ENCODE measurements at regions not wholly inside any gene's neighbourhood (a gene's known extent, or its start where the extent isn't known, plus 50 kb on each side); places are given as distances from the start of the nearest gene placed in this dataset.

- TF ChIP-seq, protein P1, sequence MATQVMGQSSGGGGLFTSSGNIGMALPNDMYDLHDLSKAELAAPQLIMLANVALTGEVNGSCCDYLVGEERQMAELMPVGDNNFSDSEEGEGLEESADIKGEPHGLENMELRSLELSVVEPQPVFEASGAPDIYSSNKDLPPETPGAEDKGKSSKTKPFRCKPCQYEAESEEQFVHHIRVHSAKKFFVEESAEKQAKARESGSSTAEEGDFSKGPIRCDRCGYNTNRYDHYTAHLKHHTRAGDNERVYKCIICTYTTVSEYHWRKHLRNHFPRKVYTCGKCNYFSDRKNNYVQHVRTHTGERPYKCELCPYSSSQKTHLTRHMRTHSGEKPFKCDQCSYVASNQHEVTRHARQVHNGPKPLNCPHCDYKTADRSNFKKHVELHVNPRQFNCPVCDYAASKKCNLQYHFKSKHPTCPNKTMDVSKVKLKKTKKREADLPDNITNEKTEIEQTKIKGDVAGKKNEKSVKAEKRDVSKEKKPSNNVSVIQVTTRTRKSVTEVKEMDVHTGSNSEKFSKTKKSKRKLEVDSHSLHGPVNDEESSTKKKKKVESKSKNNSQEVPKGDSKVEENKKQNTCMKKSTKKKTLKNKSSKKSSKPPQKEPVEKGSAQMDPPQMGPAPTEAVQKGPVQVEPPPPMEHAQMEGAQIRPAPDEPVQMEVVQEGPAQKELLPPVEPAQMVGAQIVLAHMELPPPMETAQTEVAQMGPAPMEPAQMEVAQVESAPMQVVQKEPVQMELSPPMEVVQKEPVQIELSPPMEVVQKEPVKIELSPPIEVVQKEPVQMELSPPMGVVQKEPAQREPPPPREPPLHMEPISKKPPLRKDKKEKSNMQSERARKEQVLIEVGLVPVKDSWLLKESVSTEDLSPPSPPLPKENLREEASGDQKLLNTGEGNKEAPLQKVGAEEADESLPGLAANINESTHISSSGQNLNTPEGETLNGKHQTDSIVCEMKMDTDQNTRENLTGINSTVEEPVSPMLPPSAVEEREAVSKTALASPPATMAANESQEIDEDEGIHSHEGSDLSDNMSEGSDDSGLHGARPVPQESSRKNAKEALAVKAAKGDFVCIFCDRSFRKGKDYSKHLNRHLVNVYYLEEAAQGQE (IDR thresholded peaks at IDR 0.05; ENCODE audit: insufficient read depth in 1 of 2, low read depth in 2 of 2, low read length in 2 of 2): no peak
- no peak for TF ChIP-seq SIN3A (IDR thresholded peaks at IDR 0.05; ENCODE audit: borderline replicate concordance, insufficient read depth, low read length)
Measured at GRCh38 chr6:27558028-27558724, 85.3 kb upstream of the ZNF184 start.

- TF ChIP-seq TAF1 (IDR thresholded peaks at IDR 0.05; ENCODE audit: borderline replicate concordance, insufficient read depth, low read length) (no peak), POLR2AphosphoS5 (IDR thresholded peaks at IDR 0.05; ENCODE audit: low read depth, low read length) (no peak), SIN3A (IDR thresholded peaks at IDR 0.05; ENCODE audit: borderline replicate concordance, insufficient read depth, low read length) (no peak), FOXP2 (optimal IDR thresholded peaks at IDR 0.05; ENCODE audit: borderline replicate concordance, extremely low read depth, extremely low read length, insufficient read depth) (no peak)
- TF ChIP-seq, protein P1 (IDR thresholded peaks at IDR 0.05; ENCODE audit: insufficient read depth in 1 of 2, low read depth in 2 of 2, low read length in 2 of 2): no peak
Measured at GRCh38 chr6:27556406-27556805, 83.5 kb upstream of the ZNF184 start.

DNA sequence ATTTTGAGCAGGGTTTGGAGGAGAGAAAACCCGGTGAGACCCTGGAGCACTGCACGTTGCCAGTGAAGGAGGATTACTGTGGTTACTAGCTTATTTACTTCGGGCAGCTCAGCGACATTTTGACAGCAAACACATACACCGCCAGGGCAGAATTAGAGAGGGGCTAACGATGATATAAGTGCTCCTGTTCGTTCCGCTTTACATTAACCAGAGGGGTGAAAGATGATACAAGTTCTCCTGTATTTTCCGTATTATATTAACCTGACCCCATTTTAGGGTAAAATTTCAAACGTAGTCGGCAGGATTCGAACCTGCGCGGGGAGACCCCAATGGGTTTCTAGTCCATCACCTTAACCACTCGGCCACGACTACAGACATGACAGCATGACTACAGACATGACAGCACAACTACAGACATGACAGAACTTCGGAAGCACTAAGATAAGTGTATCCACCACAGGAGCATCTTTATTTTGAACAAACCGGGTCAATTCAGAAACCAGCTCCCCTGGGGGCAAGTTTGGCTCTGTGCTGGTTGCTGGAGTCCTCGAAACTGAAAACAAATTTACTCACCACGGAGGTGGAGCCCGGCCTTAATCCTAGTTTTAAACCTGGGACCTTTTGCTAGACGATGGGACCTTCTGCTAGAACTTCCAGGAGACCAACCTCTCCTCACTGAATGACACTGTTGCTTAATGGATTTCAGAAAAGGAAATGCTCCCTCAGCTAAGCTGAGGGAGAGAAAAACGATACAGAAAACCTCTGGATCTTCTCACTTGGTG is 80.4 kb upstream of the ZNF184 start:
- TF ChIP-seq SIN3A (IDR thresholded peaks at IDR 0.05; ENCODE audit: borderline replicate concordance, insufficient read depth, low read length) (no peak), TAF1 (IDR thresholded peaks at IDR 0.05; ENCODE audit: borderline replicate concordance, insufficient read depth, low read length) (no peak), POLR2AphosphoS5 (IDR thresholded peaks at IDR 0.05; ENCODE audit: low read depth, low read length) (no peak), FOXP2 (optimal IDR thresholded peaks at IDR 0.05; ENCODE audit: borderline replicate concordance, extremely low read depth, extremely low read length, insufficient read depth) (no peak)
- TF ChIP-seq, protein P1 (IDR thresholded peaks at IDR 0.05; ENCODE audit: insufficient read depth in 1 of 2, low read depth in 2 of 2, low read length in 2 of 2): no peak

DNA sequence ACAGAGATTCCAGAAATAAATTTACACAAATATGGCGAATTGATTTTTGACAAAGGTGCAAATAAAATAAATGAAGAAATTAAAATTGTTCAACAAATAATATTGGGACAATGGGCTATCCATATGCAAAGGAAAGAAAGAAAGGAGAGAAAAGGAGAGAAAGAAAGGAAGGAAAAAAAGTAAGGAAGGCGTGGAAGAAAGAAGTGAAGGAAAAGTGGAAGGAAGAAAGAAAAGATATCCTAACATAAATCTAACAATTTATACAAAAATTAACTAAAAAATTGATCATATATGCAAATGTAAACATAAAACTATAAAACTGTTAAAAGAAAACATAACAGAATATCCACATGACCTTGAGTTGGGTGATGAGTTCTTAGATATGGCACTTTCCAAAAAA is 78.7 kb upstream of the ZNF184 start:
- no peak for TF ChIP-seq TAF1 (IDR thresholded peaks at IDR 0.05; ENCODE audit: borderline replicate concordance, insufficient read depth, low read length)
- TF ChIP-seq POLR2AphosphoS5 (IDR thresholded peaks at IDR 0.05; ENCODE audit: low read depth, low read length): no peak
- TF ChIP-seq, protein P1 (IDR thresholded peaks at IDR 0.05; ENCODE audit: insufficient read depth in 1 of 2, low read depth in 2 of 2, low read length in 2 of 2): no peak
- TF ChIP-seq SIN3A (IDR thresholded peaks at IDR 0.05; ENCODE audit: borderline replicate concordance, insufficient read depth, low read length): no peak
- TF ChIP-seq FOXP2 (optimal IDR thresholded peaks at IDR 0.05; ENCODE audit: borderline replicate concordance, extremely low read depth, extremely low read length, insufficient read depth): no peak
